NCI-H524 (cell line): ENCODE measurements at regions not wholly inside any gene's neighbourhood (a gene's known extent, or its start where the extent isn't known, plus 50 kb on each side); places are given as distances from the start of the nearest gene placed in this dataset.
A peak's percentile ranks its signal among the peaks of the same experiment; 100 is the strongest.
"Not testable (repeated sequence)": the region's sequence is repeated elsewhere in the genome, so short reads cannot be mapped to it uniquely, and the experiment has no call there.

Source experiments
- DNase-seq, 2 experiments: peaks; one replicate each; lab custom pipeline; 2025; lab: John Stamatoyannopoulos, UW

- DNase-seq = no peak
Measured at GRCh38 chr7:130943981-130944380, 210.0 kb upstream of the KLF14 start.

GRCh38 chr7:130944997-130945396 is 211.0 kb upstream of the KLF14 start:
- peak in 1 of 2 experiments; percentile 8 for DNase-seq

GRCh38 chr7:130945411-130945811 is 211.4 kb upstream of the KLF14 start:
- no peak for DNase-seq

- no peak for DNase-seq
Measured at GRCh38 chr7:130946114-130946513, 212.1 kb upstream of the KLF14 start.

- DNase-seq = no peak
Measured at GRCh38 chr7:130947792-130948580, 214.0 kb upstream of the KLF14 start.

GRCh38 chr7:130948822-130949221 is 214.8 kb upstream of the KLF14 start:
- no peak for DNase-seq

GRCh38 chr7:130949550-130949949 is 215.5 kb upstream of the KLF14 start:
- DNase-seq = no peak

- no peak for DNase-seq
Measured at GRCh38 chr7:130950054-130950453, 216.0 kb upstream of the KLF14 start.

- no peak for DNase-seq
Measured at GRCh38 chr7:130950741-130951140, 216.7 kb upstream of the KLF14 start.

GRCh38 chr7:130951303-130951975 is 217.4 kb upstream of the KLF14 start:
- no peak for DNase-seq

- DNase-seq = no peak
Measured at GRCh38 chr7:130951976-130952876, 218.2 kb upstream of the KLF14 start.

- no peak for DNase-seq
Measured at GRCh38 chr7:130953196-130953595, 219.2 kb upstream of the KLF14 start.

GRCh38 chr7:130954918-130955564 is 221.0 kb upstream of the KLF14 start:
- DNase-seq = no peak

- DNase-seq = no peak
Measured at GRCh38 chr7:130955565-130955919, 221.5 kb upstream of the KLF14 start.

GRCh38 chr7:130956417-130957136 is 222.6 kb upstream of the KLF14 start:
- no peak for DNase-seq

- no peak for DNase-seq
Measured at GRCh38 chr7:130957137-130957513, 223.1 kb upstream of the KLF14 start.

GRCh38 chr7:130957722-130958435 is 223.9 kb upstream of the KLF14 start:
- DNase-seq = not testable (repeated sequence)

GRCh38 chr7:130958846-130959245 is 224.8 kb upstream of the KLF14 start:
- no peak for DNase-seq

GRCh38 chr7:130959743-130960207 is 225.8 kb upstream of the KLF14 start:
- peak in 1 of 2 experiments; percentile 0 for DNase-seq

- no peak for DNase-seq
Measured at GRCh38 chr7:130960208-130960988, 226.4 kb upstream of the KLF14 start.
